Glutamatergic neuron (in vitro differentiated cells): ENCODE measurements at regions not wholly inside any gene's neighbourhood (a gene's known extent, or its start where the extent isn't known, plus 50 kb on each side); places are given as distances from the start of the nearest gene placed in this dataset.

Experiments used
- DNase-seq: peaks from one replicate; pipeline ENCODE4 v3.0.0; 2022
- H3K27ac Mint-ChIP-seq: one replicate; pipeline ENCODE4 v1.8.0; 2020; ENCODE audit warnings: mild to moderate bottlenecking, mixed read lengths, inconsistent platforms; ENCODE audit not compliant: unreplicated experiment
- H3K27me3 Mint-ChIP-seq: one replicate; pipeline ENCODE4 v1.8.0; 2020; ENCODE audit warnings: mild to moderate bottlenecking, moderate library complexity, mixed read lengths, inconsistent platforms; ENCODE audit not compliant: unreplicated experiment
- H3K36me3 Mint-ChIP-seq: one replicate; pipeline ENCODE4 v1.8.0; 2020; ENCODE audit warnings: mild to moderate bottlenecking, mixed read lengths, inconsistent platforms; ENCODE audit not compliant: unreplicated experiment
- H3K4me1 Mint-ChIP-seq: one replicate; pipeline ENCODE4 v1.8.0; 2020; ENCODE audit warnings: mild to moderate bottlenecking, low read depth, mixed read lengths, inconsistent platforms; ENCODE audit not compliant: unreplicated experiment
- H3K4me3 Mint-ChIP-seq: one replicate; pipeline ENCODE4 v1.8.0; 2020; ENCODE audit warnings: mild to moderate bottlenecking, mixed read lengths, inconsistent platforms; ENCODE audit not compliant: unreplicated experiment
- H3K9me3 Mint-ChIP-seq: one replicate; pipeline ENCODE4 v1.8.0; 2020; ENCODE audit warnings: mild to moderate bottlenecking, moderate library complexity, mixed read lengths, inconsistent platforms; ENCODE audit not compliant: unreplicated experiment
- TF ChIP-seq, protein P1 (sequence below): fragments of 200-600 bp; sonication (generic); IDR thresholded peaks from one replicate; pipeline ENCODE4 v1.5.0; 2021; ENCODE audit not compliant: partially characterized antibody, unreplicated experiment

DNA sequence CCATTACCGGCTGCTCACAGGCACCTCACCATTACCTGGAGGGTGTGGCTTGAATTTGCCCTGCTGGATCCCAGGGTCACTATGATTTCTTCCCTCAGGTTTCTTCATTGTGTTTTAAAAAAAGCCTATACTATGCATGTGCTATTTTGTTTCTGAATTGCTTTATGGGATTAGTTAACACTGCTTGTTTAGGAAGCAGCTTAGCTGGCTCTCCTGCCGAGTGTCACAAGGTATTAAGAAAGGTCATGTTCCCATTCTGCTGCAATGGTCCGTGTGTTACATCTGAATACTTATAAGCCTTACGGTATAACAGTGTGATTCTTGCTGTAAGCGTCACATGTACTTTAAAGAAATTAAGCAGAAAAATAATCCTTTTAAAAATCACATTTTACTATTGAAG is 380.6 kb upstream of the B3GAT1 start:
- H3K9me3 Mint-ChIP-seq: peaks cover 1% of the 10 kb centered on the region

DNA sequence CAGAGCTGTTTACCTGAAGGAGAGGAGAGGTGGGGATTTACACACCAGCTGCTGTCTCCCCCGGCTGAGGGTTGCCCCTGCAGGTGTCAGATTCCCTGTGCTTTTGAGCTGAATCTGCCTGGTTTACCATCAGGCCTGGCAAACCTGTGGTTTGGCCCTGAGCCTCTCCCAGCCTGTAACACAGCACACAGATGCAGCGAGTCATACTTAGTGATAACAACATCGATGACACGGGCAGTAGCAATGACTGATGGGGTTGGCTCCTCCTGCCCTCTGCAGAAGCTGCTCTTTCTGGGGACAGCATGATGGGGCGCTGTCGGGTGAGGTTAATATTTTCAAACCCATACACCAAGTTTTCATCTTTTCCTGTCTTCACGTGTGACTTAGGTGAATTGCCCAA is 380.0 kb upstream of the B3GAT1 start:
- DNase-seq: no peak
- Mint-ChIP-seq H3K4me3 (no peak overlapping the region), H3K4me1 (peaks cover 7% of the 10 kb centered on the region), H3K27me3 (peaks cover 5% of the 10 kb centered on the region), H3K27ac (no peak overlapping the region), H3K36me3 (no peaks in the 10 kb centered on the region), H3K9me3 (peaks cover 1% of the 10 kb centered on the region)
- TF ChIP-seq, protein P1, sequence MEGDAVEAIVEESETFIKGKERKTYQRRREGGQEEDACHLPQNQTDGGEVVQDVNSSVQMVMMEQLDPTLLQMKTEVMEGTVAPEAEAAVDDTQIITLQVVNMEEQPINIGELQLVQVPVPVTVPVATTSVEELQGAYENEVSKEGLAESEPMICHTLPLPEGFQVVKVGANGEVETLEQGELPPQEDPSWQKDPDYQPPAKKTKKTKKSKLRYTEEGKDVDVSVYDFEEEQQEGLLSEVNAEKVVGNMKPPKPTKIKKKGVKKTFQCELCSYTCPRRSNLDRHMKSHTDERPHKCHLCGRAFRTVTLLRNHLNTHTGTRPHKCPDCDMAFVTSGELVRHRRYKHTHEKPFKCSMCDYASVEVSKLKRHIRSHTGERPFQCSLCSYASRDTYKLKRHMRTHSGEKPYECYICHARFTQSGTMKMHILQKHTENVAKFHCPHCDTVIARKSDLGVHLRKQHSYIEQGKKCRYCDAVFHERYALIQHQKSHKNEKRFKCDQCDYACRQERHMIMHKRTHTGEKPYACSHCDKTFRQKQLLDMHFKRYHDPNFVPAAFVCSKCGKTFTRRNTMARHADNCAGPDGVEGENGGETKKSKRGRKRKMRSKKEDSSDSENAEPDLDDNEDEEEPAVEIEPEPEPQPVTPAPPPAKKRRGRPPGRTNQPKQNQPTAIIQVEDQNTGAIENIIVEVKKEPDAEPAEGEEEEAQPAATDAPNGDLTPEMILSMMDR: no peak

More for the DNA sequence above, 380.6 kb upstream of the B3GAT1 start:
- TF ChIP-seq, protein P1: no peak
- Mint-ChIP-seq H3K4me3 (no peak overlapping the region), H3K27ac (no peak overlapping the region), H3K27me3 (peaks cover 5% of the 10 kb centered on the region), H3K4me1 (peaks cover 2% of the 10 kb centered on the region), H3K36me3 (no peaks in the 10 kb centered on the region)
- no peak for DNase-seq

DNA sequence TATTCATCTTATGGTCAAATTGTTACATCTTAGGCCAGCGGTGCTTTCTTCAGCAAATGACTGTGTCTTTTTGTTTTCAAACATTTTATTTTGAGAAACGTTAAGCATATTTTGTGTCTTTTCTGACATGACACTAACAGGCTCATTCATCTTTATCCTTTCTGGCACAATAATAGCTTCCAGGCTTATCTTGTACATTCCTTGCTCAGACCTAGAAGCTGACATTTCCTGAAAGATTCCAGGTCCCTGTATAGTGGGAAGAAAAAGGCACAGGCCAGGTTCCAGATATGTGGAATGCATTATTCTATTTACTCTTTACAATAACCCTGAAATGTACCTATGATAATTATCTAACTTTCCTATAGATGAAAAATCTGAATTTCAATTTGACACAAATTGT is 379.1 kb upstream of the B3GAT1 start:
- no peaks in the 10 kb centered on the region for H3K36me3 Mint-ChIP-seq
- H3K4me1 Mint-ChIP-seq: peaks cover 16% of the 10 kb centered on the region
- peaks cover 4% of the 10 kb centered on the region for H3K9me3 Mint-ChIP-seq
- no peak overlapping the region for H3K27ac Mint-ChIP-seq
- TF ChIP-seq, protein P1: no peak
- DNase-seq: no peak
- H3K4me3 Mint-ChIP-seq: no peak overlapping the region
- H3K27me3 Mint-ChIP-seq: peaks cover 2% of the 10 kb centered on the region

DNA sequence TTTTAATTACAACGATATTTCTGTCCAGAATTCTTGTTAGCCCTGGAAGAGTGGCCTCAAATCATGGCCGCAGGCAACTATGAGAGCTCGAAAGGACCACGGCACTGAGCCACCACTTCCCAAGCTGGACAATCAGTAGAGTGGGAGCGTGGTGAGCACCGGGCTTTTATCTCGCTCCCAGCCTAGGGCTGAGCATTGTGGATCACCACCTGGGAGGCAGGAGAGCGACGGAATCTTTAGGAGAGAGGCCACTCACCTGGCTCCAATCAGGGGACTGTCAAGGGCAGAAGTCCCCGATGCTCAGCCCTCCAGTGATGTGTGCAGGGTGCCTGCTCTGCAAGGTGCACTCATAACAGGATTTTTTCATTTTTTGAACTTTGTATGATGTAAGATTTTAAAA is 377.1 kb upstream of the B3GAT1 start:
- peaks cover 4% of the 10 kb centered on the region for H3K9me3 Mint-ChIP-seq
- no peak overlapping the region for H3K4me3 Mint-ChIP-seq
- peaks cover 5% of the 10 kb centered on the region for H3K27me3 Mint-ChIP-seq
- TF ChIP-seq, protein P1: no peak
- H3K4me1 Mint-ChIP-seq: peaks cover 22% of the 10 kb centered on the region
- H3K36me3 Mint-ChIP-seq: no peaks in the 10 kb centered on the region
- DNase-seq: no peak
- no peak overlapping the region for H3K27ac Mint-ChIP-seq

DNA sequence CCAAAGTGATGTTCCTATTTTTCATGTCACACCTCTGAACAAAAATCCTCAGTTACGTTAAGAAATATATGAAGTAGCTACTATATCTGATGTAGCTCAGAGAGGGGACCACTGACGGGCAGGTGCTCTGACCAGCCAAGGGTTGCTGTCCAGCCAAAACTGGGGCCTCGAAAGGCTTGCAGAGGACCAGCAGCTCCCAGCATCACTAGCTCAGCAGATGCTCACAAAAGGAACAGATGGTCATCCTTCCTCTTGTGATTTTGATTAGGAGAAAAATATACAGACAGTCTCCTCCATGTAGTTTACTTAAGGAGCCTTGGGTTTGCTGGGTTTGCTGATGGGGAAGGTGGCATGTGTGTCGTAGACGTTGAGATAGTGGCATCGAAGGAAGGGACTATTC is 374.6 kb upstream of the B3GAT1 start:
- Mint-ChIP-seq H3K27ac (peak overlapping the region; percentile 60), H3K4me3 (no peak overlapping the region), H3K27me3 (peaks cover 2% of the 10 kb centered on the region), H3K36me3 (no peaks in the 10 kb centered on the region), H3K4me1 (peaks cover 22% of the 10 kb centered on the region), H3K9me3 (peaks cover 8% of the 10 kb centered on the region)
- TF ChIP-seq, protein P1: no peak
- DNase-seq: no peak
